ENCODE measurements at regions not wholly inside any gene's neighbourhood (a gene's known extent, or its start where the extent isn't known, plus 50 kb on each side); places are given as distances from the start of the nearest gene placed in this dataset.

- intact Hi-C loops (cut with DNase I): loop anchor here (10.0 kb wide), 2 partner anchors 401 to 621 kb away; no protein-coding TSS in a partner anchor
- Histone ChIP-seq H3K36me3 (no peaks in the 10 kb centered on the region), H3K27ac (replicated peaks in 1 of 4) (no peak overlapping the region), H3K9me3 (no peaks in the 10 kb centered on the region), H3K4me3 (no peak overlapping the region), H3K4me1 (peaks cover 0 to 14% (median 9%) of the 10 kb centered on the region in 4 donors), H3K27me3 (no peaks in the 10 kb centered on the region)
- DNase-seq (ENCODE audit: extremely low spot score): no peak
- WGBS: 53% methylated on average over 13 of the region's 15 CpGs
- TF ChIP-seq EP300 (IDR thresholded peaks at IDR 0.05): no peak
- peak; percentile 47 to 68 (median 53) for TF ChIP-seq CTCF (IDR thresholded peaks at IDR 0.05)
These were observed 414.0 kb downstream of the PRDM2 start for GRCh38 chr1:14113841-14114567.

- peaks cover 0 to 8% (median 4%) of the 10 kb centered on the region in 4 donors for H3K4me1 ChIP-seq
- no peaks in the 10 kb centered on the region for H3K9me3 ChIP-seq
- no peak for DNase-seq (ENCODE audit: extremely low spot score)
- no peak overlapping the region for H3K4me3 ChIP-seq
- H3K27ac ChIP-seq (replicated peaks in 1 of 4): no peak overlapping the region
- intact Hi-C loops (cut with DNase I): loop anchor here (10.0 kb wide), 2 partner anchors 399 to 619 kb away; no protein-coding TSS in a partner anchor
- WGBS: 84% methylated on average over 3 of the region's 4 CpGs
- no peaks in the 10 kb centered on the region for H3K36me3 ChIP-seq
- H3K27me3 ChIP-seq: no peaks in the 10 kb centered on the region
- no peak for TF ChIP-seq POLR2AphosphoS5 (IDR thresholded peaks at IDR 0.05)
- TF ChIP-seq EP300 (IDR thresholded peaks at IDR 0.05): no peak
- TF ChIP-seq CTCF (IDR thresholded peaks at IDR 0.05): no peak
- TF ChIP-seq POLR2A (IDR thresholded peaks at IDR 0.05; ENCODE audit: low read depth): no peak
These were observed 416.0 kb downstream of the PRDM2 start for GRCh38 chr1:14115976-14116375.

GRCh38 chr1:14117700-14118099, 417.7 kb downstream of the PRDM2 start:
- intact Hi-C loops (cut with DNase I): loop anchor here (10.0 kb wide), 2 partner anchors 397 to 617 kb away; no protein-coding TSS in a partner anchor
- Histone ChIP-seq H3K27me3 (no peaks in the 10 kb centered on the region), H3K27ac (replicated peaks in 1 of 4) (no peak overlapping the region), H3K4me3 (no peak overlapping the region), H3K4me1 (peaks cover 0 to 8% (median 3%) of the 10 kb centered on the region in 4 donors), H3K9me3 (no peaks in the 10 kb centered on the region), H3K36me3 (no peaks in the 10 kb centered on the region)
- no peak for DNase-seq (ENCODE audit: extremely low spot score)
- 71% methylated on average over 2 of the region's 2 CpGs for WGBS
- TF ChIP-seq POLR2AphosphoS5 (IDR thresholded peaks at IDR 0.05) (no peak), EP300 (IDR thresholded peaks at IDR 0.05) (no peak), CTCF (IDR thresholded peaks at IDR 0.05) (no peak), POLR2A (IDR thresholded peaks at IDR 0.05; ENCODE audit: low read depth) (no peak)

- no peaks in the 10 kb centered on the region for H3K9me3 ChIP-seq
- H3K27me3 ChIP-seq: no peaks in the 10 kb centered on the region
- H3K36me3 ChIP-seq: no peaks in the 10 kb centered on the region
- WGBS: 64% methylated on average over 7 of the region's 7 CpGs
- TF ChIP-seq POLR2AphosphoS5 (IDR thresholded peaks at IDR 0.05) (no peak), EP300 (IDR thresholded peaks at IDR 0.05) (no peak), CTCF (IDR thresholded peaks at IDR 0.05) (no peak), POLR2A (IDR thresholded peaks at IDR 0.05; ENCODE audit: low read depth) (no peak)
- H3K27ac ChIP-seq (replicated peaks in 1 of 4): no peak overlapping the region
- no peak overlapping the region for H3K4me3 ChIP-seq
- H3K4me1 ChIP-seq: peaks cover 0 to 3% (median 1%) of the 10 kb centered on the region in 4 donors
- no peak for DNase-seq (ENCODE audit: extremely low spot score)
- intact Hi-C loops (cut with DNase I): loop anchor here (10.0 kb wide), 2 partner anchors 396 to 616 kb away; no protein-coding TSS in a partner anchor
These were observed 418.9 kb downstream of the PRDM2 start for GRCh38 chr1:14118691-14119485.
